ENCODE measurements at regions not wholly inside any gene's neighbourhood (a gene's known extent, or its start where the extent isn't known, plus 50 kb on each side); places are given as distances from the start of the nearest gene placed in this dataset.

DNA sequence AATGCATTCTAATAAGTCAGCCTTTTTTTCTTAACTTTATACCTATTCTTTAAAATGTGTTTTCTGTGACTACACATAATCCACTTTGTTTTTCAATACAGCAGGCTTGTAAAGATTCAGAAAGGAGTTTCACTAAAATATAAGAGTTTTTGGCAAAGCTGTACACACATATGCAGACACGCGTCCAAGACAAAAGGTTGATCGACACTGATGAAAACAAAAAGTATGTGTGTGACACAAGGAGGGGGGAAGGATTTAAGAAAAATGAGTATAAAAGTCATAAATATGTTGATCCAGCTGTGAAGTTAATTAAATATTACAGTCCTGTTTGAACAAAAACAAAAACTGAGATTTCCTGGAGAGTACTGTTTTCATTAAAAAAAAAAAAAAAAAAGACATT, 294.5 kb upstream of the RARB start:
- TF ChIP-seq, protein P1, sequence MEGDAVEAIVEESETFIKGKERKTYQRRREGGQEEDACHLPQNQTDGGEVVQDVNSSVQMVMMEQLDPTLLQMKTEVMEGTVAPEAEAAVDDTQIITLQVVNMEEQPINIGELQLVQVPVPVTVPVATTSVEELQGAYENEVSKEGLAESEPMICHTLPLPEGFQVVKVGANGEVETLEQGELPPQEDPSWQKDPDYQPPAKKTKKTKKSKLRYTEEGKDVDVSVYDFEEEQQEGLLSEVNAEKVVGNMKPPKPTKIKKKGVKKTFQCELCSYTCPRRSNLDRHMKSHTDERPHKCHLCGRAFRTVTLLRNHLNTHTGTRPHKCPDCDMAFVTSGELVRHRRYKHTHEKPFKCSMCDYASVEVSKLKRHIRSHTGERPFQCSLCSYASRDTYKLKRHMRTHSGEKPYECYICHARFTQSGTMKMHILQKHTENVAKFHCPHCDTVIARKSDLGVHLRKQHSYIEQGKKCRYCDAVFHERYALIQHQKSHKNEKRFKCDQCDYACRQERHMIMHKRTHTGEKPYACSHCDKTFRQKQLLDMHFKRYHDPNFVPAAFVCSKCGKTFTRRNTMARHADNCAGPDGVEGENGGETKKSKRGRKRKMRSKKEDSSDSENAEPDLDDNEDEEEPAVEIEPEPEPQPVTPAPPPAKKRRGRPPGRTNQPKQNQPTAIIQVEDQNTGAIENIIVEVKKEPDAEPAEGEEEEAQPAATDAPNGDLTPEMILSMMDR (IDR thresholded peaks at IDR 0.05) = no peak
- TF ChIP-seq POLR2A (IDR thresholded peaks at IDR 0.05) = no peak

Data from right lobe of liver (tissue), 4 donors.